Fibroblast of lung (primary cell): ENCODE measurements at regions not wholly inside any gene's neighbourhood (a gene's known extent, or its start where the extent isn't known, plus 50 kb on each side); places are given as distances from the start of the nearest gene placed in this dataset.

Experiments used
- EZH2 ChIP-seq: IDR thresholded peaks from 2 replicates; pipeline ENCODE4 v1.5.1; 2012; ENCODE audit warnings: low read length, control low read depth, mild to moderate bottlenecking; ENCODE audit errors: missing control alignments
- TF ChIP-seq, protein P1 (sequence below), 2 donors: IDR thresholded peaks in 1 of 2; conservative IDR thresholded peaks in 1 of 2; 1 replicate in 1 of 2; 2 replicates in 1 of 2; pipeline ENCODE4 v1.5.1; 2011 to 2012; ENCODE audit warnings: low read length in 2 of 2, control low read depth in 1 of 2, inconsistent platforms in 1 of 2, low read depth in 1 of 2, mild to moderate bottlenecking in 1 of 2

DNA sequence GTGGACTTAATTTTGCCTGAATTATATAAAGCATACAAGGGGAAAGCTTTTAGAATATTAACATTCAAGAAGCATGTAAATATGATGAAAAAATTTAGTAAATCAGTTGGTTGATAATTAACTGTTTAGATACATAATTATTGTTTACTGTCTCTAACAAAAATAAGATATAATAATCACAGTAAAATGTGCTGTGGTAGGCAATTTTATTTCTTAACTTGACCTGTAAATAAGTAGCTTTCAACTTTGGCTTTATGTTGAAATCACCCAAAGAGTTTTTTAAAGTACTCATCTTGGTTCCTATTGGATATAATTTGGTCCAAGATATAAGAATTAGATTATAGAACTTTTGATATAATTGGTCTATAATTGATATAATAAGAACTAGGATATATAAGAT lies 1374.5 kb downstream of the NSUN3 start:
- TF ChIP-seq, protein P1, sequence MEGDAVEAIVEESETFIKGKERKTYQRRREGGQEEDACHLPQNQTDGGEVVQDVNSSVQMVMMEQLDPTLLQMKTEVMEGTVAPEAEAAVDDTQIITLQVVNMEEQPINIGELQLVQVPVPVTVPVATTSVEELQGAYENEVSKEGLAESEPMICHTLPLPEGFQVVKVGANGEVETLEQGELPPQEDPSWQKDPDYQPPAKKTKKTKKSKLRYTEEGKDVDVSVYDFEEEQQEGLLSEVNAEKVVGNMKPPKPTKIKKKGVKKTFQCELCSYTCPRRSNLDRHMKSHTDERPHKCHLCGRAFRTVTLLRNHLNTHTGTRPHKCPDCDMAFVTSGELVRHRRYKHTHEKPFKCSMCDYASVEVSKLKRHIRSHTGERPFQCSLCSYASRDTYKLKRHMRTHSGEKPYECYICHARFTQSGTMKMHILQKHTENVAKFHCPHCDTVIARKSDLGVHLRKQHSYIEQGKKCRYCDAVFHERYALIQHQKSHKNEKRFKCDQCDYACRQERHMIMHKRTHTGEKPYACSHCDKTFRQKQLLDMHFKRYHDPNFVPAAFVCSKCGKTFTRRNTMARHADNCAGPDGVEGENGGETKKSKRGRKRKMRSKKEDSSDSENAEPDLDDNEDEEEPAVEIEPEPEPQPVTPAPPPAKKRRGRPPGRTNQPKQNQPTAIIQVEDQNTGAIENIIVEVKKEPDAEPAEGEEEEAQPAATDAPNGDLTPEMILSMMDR (conservative IDR thresholded peaks at IDR 0.05 in 1 of 2, IDR thresholded peaks at IDR 0.05 in 1 of 2; ENCODE audit: low read depth in 1 of 2, low read length in 2 of 2): no peak
- no peak for TF ChIP-seq EZH2
